HT1080 (cell line): ENCODE measurements at regions not wholly inside any gene's neighbourhood (a gene's known extent, or its start where the extent isn't known, plus 50 kb on each side); places are given as distances from the start of the nearest gene placed in this dataset.

Source experiments
- DNase-seq: peaks from one replicate; pipeline ENCODE4 v3.0.0-alpha.2; 2015; ENCODE audit warnings: low read depth

DNA sequence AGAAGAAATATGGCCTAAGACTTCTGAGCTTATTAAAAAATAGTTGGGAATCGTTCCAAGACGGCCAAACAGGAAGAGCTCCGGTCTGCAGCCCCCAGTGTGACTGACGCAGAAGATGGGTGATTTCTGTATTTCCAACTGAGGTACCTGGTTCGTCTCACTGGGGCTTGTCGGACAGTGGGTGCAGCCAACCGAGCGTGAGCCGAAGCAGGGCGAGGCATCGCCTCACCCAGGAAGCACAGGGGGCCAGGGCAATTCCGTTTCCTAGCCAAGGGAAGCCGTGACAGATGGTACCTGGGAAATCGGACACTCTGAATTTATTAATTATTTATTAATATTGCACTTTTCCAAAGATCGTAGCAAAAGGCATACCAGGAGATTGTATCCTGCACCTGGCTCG lies 857.8 kb downstream of the C12orf50 start:
- no peak for DNase-seq

- no peak for DNase-seq
Observed at GRCh38 chr12:87169010-87169409, 860.2 kb downstream of the C12orf50 start.

DNA sequence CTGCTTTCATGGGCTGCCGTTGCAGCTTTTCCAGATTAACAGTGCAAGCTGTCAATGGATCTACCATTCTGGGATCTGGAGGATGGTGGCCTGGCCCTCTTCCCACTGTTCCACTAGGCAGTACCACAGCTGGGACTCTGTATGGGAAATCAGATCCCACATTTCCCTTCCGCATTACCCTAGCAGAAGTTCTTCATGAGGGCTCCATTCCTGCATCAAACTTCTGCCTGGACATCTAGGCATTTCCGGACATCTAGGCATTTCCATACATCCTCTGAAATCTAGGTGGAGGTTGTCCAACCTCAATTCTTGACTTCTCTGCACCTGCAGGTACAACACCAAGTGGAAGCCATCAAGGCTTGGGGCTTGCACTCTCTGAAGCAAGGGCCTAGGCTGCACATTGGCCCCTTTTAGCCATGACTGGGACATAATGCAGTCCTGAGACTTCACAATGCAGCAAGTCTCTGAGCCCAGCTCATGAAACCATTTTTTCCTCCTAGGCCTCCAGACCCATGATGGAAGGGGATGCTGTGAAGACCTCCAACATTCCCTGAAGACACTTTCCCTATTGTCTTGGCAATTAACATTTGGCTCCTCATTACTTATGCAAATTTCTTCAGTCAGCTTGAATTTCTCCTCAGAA lies 863.3 kb downstream of the C12orf50 start:
- no peak for DNase-seq

DNA sequence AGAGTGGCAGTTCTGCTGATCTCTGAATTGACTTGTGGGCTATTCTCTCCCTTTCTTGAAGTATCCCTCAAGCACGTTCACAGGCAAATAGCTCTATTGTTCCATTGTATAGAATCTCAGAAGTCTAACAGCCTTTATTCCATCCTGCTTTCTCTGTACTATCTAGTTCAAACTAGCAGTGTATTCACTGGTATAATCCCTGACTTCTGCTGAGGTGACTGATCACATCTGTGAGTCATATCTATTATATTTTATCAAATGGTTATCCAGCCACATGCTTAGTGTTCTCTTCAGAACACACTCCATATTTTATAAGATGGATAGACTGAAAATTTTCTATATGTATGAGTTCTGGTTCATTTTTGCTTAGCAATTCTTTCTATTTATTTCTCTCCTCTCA lies 866.1 kb downstream of the C12orf50 start:
- no peak for DNase-seq

DNA sequence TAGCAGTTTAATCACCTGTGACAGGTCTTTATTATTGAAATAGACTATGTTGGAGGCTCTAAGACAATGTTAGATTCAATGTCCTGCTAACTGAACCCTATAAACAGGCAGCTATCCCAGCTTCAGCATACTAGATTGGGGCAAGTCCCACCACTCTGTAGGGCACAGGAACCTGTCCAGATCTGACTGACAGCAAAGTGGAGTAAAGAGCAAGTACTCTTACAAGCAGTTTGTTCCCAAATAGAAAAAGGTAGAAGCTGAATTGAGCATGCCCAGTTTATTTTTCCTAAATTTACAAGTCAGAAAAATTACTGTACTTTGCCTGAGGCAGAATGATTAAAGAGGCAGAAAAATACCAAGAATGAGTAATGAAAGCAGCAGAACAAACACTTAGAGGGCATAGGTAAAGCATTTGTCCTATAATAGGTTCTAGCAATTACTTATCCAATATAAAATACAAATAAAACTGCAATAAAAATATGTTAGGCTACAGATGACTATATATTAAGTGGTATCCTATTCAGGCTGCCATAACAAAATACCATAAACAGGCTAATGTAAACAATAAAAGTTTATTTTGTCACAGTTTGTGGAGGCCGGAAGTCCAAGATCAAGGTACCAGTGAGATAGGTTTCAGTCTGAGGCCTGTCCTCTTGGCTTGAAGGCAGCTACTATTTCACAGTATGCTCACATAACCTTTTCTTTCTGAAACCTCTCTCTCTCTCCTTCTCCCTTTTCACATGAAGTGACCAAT lies 868.2 kb downstream of the C12orf50 start:
- DNase-seq = no peak

GRCh38 chr12:87157791-87158190 lies 871.4 kb downstream of the C12orf50 start:
- peak; percentile 91 for DNase-seq

- peak; percentile 68 for DNase-seq
Observed at GRCh38 chr12:87155621-87156020, 873.6 kb downstream of the C12orf50 start.

GRCh38 chr12:87152841-87153528 lies 876.2 kb downstream of the C12orf50 start:
- DNase-seq = no peak

GRCh38 chr12:87152075-87152474 lies 877.1 kb downstream of the C12orf50 start:
- DNase-seq = no peak

DNA sequence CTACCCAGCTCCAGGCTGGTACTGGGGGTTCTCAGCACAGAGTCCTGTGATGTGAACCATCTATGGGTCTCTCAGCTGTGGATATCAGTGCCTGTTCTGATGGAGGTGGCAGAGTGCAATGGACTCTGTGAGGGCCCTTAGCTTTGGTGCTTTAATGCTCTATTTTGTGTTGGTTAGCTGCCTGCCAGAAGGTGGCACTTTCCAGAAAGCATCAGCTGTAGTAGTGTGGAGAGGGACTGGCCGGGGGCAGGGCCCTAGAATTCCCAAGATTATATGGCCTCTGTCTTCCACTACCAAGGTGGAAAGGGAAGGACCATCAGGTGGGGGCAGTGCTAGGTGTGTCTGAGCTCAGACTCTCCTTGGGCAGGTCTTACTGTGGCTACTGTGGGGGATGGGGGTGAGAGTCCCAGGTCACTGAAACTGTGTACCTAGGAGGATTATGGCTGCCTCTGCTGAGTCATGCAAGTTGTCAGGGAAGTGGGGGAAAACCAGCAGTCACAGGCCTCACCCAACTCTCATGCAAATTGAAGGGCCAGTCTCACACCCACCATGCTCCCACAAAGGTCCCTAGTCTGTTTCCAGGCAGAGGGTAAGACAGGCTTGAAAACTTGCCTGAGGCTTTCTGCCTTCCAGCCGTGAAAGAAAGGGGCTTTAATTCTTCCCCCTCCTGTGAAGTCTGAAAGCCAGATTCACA lies 878.1 kb downstream of the C12orf50 start:
- peak; percentile 19 for DNase-seq

- no peak for DNase-seq
Observed at GRCh38 chr12:87142342-87142741, 886.2 kb upstream of the MGAT4C start.

DNA sequence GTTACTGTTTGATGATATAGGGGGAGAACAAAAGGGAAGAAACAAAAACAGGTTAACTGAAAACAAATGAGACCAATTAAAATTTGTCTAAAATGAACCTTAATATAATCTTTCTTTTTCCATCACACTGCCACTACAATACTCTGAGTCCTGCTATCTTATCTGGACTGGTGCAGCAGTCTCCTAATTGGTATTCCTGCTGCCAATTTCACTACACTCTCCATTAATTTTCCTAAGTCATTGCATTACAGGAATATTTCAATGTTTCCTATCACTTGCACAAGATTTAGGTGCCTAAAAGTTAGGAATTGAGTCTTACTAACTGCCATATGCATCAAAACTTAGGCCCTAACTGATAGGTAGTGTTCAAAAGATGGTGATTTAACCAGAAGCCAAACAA lies 884.9 kb upstream of the MGAT4C start:
- no peak for DNase-seq

- no peak for DNase-seq
Observed at GRCh38 chr12:87140262-87140661, 884.1 kb upstream of the MGAT4C start.

DNA sequence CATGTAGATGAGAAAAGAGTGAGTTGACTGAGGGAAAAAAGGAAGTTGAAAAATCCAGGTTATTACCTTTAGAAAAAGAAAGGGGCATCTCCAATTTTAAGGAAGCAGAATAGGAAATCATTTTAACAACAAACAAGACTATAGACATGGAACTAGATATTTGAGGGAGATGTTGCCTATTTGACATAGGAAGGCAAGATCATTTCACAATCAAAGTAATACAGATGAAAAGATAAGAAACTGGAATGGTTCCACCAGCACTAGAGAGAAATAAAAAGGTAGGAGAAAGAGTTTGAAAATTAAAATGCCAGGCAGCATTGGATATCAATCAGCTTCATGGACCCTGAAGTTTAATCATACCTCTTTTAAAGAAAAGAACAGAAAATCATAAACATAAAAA lies 881.0 kb upstream of the MGAT4C start:
- no peak for DNase-seq

GRCh38 chr12:87136330-87136976 lies 880.3 kb upstream of the MGAT4C start:
- peak; percentile 59 for DNase-seq

- no peak for DNase-seq
Observed at GRCh38 chr12:87127272-87127671, 871.1 kb upstream of the MGAT4C start.

DNA sequence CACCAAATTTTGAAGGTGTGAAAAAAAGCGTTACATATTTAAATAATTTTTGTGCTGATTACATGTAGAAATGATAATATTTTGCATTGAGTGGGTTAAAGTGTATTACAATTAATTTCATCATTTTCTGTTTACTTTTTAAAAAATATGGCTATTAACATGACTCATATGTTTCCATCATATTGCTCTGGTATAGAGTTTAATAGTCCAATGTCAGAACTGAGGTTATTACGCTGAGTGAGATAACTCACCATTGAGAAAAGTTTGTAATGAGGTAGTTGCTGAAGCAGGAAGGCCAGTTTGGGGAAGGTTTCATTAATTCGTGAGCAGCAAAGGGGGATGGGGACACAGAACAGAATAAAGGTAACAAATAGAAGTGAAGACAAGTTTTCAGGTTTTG lies 865.7 kb upstream of the MGAT4C start:
- DNase-seq = no peak

DNA sequence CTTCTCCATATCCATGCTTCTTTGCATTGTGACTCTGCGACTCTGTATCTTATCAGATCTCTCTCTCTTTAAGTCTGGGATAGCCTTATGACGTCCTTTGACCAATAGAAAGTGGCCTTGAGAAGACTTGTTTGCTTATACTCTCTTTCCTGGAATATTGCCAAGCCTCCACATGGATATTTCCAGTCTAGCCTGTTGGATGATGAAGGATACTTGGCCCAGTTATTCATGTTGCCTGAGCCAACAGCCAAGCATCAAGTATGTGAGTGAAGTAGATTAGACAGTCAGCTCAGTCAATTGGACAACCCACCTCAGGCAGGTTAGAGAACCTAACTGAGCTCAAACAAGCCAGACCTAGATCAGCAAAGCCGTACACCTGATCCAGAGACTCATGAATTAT lies 864.2 kb upstream of the MGAT4C start:
- DNase-seq = no peak

GRCh38 chr12:87119713-87120112 lies 863.5 kb upstream of the MGAT4C start:
- DNase-seq = no peak

DNA sequence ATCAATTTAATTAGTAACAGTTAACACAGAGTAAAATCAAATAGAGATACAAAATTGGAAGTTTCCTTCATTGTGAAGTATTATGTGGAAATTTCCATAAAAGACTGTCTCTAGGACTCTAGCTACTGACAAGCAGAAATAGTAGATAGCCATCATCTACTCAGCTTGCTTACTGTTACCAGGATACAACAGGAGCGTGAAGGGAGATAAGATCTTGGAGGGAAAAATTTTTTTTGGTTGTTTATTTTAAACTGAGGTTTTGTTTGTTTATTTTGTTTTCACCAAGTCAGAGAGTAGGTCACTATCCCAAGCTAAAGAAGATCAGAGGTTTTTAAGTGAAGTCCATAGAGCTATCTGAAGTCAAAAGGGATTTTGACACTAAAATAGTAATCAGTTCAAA lies 861.3 kb upstream of the MGAT4C start:
- no peak for DNase-seq

GRCh38 chr12:87116780-87117179 lies 860.6 kb upstream of the MGAT4C start:
- DNase-seq = no peak
